Esophagus (tissue), 2 donors: ENCODE measurements at regions not wholly inside any gene's neighbourhood (a gene's known extent, or its start where the extent isn't known, plus 50 kb on each side); places are given as distances from the start of the nearest gene placed in this dataset.

Experiments used
- H3K27ac ChIP-seq, 2 donors: one replicate each; pipeline ENCODE4 v1.5.1; 2013; ENCODE audit warnings: low read depth in 2 of 2, mild to moderate bottlenecking in 2 of 2, inconsistent platforms in 1 of 2, low read length in 1 of 2, moderate library complexity in 1 of 2
- H3K27me3 ChIP-seq, 2 donors: one replicate each; pipeline ENCODE4 v1.6.1; 2013; ENCODE audit warnings: low read length in 2 of 2, control low read depth in 1 of 2, mild to moderate bottlenecking in 1 of 2; ENCODE audit not compliant: insufficient read depth in 2 of 2, control insufficient read depth in 1 of 2
- H3K36me3 ChIP-seq, 2 donors: one replicate each; pipeline ENCODE4 v1.6.1; 2013; ENCODE audit warnings: low read length in 1 of 2; ENCODE audit not compliant: control insufficient read depth in 2 of 2, insufficient read depth in 2 of 2
- H3K4me1 ChIP-seq, 2 donors: one replicate each; pipeline ENCODE4 v1.6.1; 2013; ENCODE audit warnings: low read length in 1 of 2; ENCODE audit not compliant: control insufficient read depth in 2 of 2, insufficient read depth in 2 of 2
- H3K4me3 ChIP-seq, 2 donors: one replicate each; pipeline ENCODE4 v1.5.1; 2013; ENCODE audit warnings: low read length in 2 of 2, mild to moderate bottlenecking in 2 of 2, low read depth in 1 of 2, moderate library complexity in 1 of 2
- H3K9me3 ChIP-seq, 2 donors: one replicate each; pipeline ENCODE4 v1.6.1; 2013; ENCODE audit warnings: mild to moderate bottlenecking in 2 of 2, low read depth in 1 of 2, low read length in 1 of 2, moderate library complexity in 1 of 2; ENCODE audit not compliant: control insufficient read depth in 2 of 2, insufficient read depth in 1 of 2
- WGBS, 2 donors: extraction: QIAGEN DNeasy Blood & Tissue Kit; methylation state at CpG; one replicate each; pipeline ENCODE4 v1.1.7; 2013; 5-methylcytosine and 5-hydroxymethylcytosine counted together
- donor health status: healthy with polysubstance abuse.
- donor health status: Bipolar disorder and iron deficiency.

- H3K27me3 ChIP-seq = no peaks in the 10 kb centered on the region
- 97 to 99% methylated on average over 2 of the region's 2 CpGs for WGBS, 2 donors
- H3K4me3 ChIP-seq = no peak overlapping the region
- peaks cover 0 to 3% of the 10 kb centered on the region in 2 donors for H3K9me3 ChIP-seq
- no peaks in the 10 kb centered on the region for H3K4me1 ChIP-seq
- H3K27ac ChIP-seq = no peak overlapping the region
- no peaks in the 10 kb centered on the region for H3K36me3 ChIP-seq
Observed at GRCh38 chr21:14607262-14607661, 61.1 kb upstream of the SAMSN1 start.

DNA sequence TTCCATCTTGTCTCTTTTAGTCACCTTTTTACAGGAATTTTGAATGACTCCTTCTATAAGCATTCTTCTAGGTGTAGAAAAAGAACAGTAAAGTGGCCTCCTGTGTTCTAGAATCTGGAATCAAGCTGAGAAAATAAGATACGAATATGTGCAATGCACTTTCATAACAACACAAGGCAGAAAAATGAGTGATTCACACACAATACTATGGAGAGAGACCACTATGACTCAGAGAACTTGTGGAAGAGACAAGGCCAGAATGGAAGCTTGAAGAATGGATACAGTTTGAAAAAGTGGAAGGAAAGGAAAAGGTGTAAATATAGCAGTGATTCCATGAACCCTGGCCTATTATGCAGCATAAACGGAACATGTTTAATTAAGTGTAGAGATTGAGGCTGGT is 57.1 kb upstream of the SAMSN1 start:
- Histone ChIP-seq H3K27ac (no peak overlapping the region), H3K4me3 (no peak overlapping the region), H3K9me3 (no peaks in the 10 kb centered on the region), H3K4me1 (no peaks in the 10 kb centered on the region), H3K27me3 (no peaks in the 10 kb centered on the region), H3K36me3 (no peaks in the 10 kb centered on the region)
- 68 to 70% methylated on average over 2 of the region's 2 CpGs for WGBS, 2 donors

DNA sequence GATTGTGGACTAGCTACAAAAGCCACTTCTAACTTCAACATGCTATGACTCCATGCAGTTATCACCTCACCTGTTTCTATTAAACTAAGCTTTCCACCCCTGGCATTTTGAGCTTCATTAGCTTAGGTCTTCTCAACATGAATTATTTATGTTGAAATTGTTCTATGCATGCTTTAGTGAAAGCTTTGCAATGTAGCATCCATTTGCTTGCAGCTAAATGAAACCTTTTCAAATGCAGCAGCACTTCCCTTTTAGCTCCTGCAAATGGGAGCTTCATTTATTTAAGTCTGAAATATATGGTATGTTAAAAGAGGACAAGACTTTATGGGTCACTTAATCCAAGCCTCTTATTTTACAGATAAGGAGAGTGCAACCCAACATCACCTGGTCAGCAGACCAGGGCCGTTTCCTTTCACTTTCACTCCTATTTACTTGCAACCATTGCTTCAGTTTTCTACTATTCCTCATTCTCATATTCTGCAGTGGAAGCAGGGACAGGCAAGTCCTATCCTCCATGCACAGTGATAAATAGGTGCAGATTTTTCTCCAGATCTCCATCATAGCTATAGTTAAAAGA is 56.4 kb upstream of the SAMSN1 start:
- no peaks in the 10 kb centered on the region for H3K27me3 ChIP-seq
- WGBS, 2 donors = 30 to 32% methylated on average over 1 of the region's 1 CpG
- H3K4me3 ChIP-seq = no peak overlapping the region

DNA sequence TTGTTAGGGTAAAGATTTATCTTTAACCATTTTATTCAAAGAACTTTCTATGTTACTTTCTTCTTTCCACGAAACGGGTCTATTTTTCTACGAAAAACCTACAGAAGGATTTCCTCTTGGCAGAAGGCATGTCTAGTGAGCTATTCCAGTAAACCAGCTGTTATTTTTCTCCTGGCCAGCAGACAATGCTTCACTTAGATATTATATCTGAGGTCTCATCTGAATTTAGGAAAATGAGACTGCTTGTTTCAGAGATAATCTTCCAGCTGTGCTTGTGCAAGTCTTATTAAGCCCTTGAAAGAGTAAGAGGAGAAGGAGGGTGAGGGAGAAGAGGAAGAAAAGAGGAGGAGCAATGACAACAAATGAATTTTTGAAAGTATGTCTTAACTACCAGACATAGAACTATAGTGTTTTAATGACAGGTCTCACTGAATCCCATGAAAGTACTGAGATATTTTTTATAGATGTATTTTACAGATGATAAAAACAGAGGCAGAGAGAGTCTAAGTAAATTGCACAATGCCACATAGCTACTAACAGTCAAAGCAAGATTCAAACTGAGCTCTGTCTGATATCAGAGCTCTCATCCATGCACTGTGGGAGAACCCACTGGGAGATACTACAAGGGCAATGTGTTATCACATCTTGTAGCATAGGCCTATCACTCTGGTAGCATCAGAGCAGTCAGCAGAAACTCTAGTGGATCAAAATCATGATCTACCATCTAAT is 54.6 kb upstream of the SAMSN1 start:
- no peaks in the 10 kb centered on the region for H3K36me3 ChIP-seq
- no peak overlapping the region for H3K4me3 ChIP-seq
- H3K27ac ChIP-seq = no peak overlapping the region
- 69 to 72% methylated on average over 3 of the region's 3 CpGs for WGBS, 2 donors
- H3K4me1 ChIP-seq = no peaks in the 10 kb centered on the region
- H3K27me3 ChIP-seq = no peaks in the 10 kb centered on the region
- H3K9me3 ChIP-seq = no peaks in the 10 kb centered on the region

More for the DNA sequence above, 56.4 kb upstream of the SAMSN1 start:
- no peaks in the 10 kb centered on the region for H3K4me1 ChIP-seq
- no peak overlapping the region for H3K27ac ChIP-seq
- no peaks in the 10 kb centered on the region for H3K9me3 ChIP-seq
- no peaks in the 10 kb centered on the region for H3K36me3 ChIP-seq

- Histone ChIP-seq H3K27me3 (no peaks in the 10 kb centered on the region), H3K27ac (no peak overlapping the region), H3K4me3 (no peak overlapping the region), H3K36me3 (no peaks in the 10 kb centered on the region), H3K4me1 (no peaks in the 10 kb centered on the region), H3K9me3 (no peaks in the 10 kb centered on the region)
Observed at GRCh38 chr21:14598065-14598464, 52.0 kb upstream of the SAMSN1 start.
